Prostate gland (tissue), 2 donors: ENCODE measurements at regions not wholly inside any gene's neighbourhood (a gene's known extent, or its start where the extent isn't known, plus 50 kb on each side); places are given as distances from the start of the nearest gene placed in this dataset.

Experiments
- POLR2A ChIP-seq: fragments of 450-650 bp; IDR thresholded peaks from one replicate; pipeline ENCODE4 v1.6.1; 2016; ENCODE audit warnings: antibody characterized with exemption, mild to moderate bottlenecking
- POLR2AphosphoS5 ChIP-seq: sonication (generic); formaldehyde crosslinking; IDR thresholded peaks from one replicate; pipeline ENCODE4 v1.6.1; 2017; ENCODE audit warnings: antibody characterized with exemption
- TF ChIP-seq, protein P1 (sequence below), 4 experiments: fragments of 200-600 bp in 2 of 4; fragments of 450-650 bp in 2 of 4; sonication (generic) in 2 of 4; IDR thresholded peaks; 1 replicate in 3 of 4; 2 replicates in 1 of 4; pipeline ENCODE4 v1.5.1; 2016 to 2019; ENCODE audit warnings: antibody characterized with exemption in 4 of 4, mild to moderate bottlenecking in 2 of 4, moderate library complexity in 2 of 4

DNA sequence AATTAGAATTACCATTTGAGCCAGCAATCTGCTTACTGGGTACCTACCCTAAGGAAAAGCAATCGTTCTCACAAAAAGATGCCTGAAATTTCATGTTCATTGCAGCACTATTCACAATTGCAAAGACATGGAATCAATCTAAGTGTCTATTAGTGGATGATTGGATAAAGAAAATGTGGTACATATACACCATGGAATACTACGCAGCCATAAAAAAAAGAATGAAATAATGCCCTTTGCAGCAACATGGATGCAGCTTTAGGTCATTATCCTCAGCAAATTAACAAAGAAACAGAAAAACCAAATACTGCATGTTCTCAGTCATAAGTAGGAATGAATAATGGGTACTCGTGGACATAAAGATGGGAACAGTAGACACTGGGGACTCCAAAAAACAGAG lies 89.8 kb upstream of the MAP1LC3B2 start:
- TF ChIP-seq, protein P1, sequence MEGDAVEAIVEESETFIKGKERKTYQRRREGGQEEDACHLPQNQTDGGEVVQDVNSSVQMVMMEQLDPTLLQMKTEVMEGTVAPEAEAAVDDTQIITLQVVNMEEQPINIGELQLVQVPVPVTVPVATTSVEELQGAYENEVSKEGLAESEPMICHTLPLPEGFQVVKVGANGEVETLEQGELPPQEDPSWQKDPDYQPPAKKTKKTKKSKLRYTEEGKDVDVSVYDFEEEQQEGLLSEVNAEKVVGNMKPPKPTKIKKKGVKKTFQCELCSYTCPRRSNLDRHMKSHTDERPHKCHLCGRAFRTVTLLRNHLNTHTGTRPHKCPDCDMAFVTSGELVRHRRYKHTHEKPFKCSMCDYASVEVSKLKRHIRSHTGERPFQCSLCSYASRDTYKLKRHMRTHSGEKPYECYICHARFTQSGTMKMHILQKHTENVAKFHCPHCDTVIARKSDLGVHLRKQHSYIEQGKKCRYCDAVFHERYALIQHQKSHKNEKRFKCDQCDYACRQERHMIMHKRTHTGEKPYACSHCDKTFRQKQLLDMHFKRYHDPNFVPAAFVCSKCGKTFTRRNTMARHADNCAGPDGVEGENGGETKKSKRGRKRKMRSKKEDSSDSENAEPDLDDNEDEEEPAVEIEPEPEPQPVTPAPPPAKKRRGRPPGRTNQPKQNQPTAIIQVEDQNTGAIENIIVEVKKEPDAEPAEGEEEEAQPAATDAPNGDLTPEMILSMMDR (IDR thresholded peaks at IDR 0.05) = no peak
- no peak for TF ChIP-seq POLR2AphosphoS5
- no peak for TF ChIP-seq POLR2A
